ENCODE measurements at regions not wholly inside any gene's neighbourhood (a gene's known extent, or its start where the extent isn't known, plus 50 kb on each side); places are given as distances from the start of the nearest gene placed in this dataset.

DNA sequence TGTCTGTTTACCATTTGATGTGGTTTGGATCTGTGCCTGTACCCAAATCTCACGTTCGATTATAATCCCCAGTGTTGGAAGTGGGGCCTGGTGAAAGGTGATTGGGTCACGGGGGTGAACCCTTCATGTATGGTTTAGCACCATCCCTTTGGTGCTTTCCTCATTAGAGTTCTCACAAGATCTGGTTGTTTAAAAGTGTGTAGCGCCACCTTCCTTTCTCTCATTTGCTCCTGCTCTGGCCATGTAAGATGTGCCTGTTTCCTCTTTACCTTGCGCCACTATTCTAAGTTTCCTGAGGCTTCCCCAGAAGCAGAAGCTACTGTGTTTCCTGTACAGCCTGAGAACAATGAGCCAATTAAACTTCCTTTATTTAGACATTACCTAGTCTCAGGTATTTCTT is 610.7 kb upstream of the ADGRL3 start:
- TF ChIP-seq, protein P1, sequence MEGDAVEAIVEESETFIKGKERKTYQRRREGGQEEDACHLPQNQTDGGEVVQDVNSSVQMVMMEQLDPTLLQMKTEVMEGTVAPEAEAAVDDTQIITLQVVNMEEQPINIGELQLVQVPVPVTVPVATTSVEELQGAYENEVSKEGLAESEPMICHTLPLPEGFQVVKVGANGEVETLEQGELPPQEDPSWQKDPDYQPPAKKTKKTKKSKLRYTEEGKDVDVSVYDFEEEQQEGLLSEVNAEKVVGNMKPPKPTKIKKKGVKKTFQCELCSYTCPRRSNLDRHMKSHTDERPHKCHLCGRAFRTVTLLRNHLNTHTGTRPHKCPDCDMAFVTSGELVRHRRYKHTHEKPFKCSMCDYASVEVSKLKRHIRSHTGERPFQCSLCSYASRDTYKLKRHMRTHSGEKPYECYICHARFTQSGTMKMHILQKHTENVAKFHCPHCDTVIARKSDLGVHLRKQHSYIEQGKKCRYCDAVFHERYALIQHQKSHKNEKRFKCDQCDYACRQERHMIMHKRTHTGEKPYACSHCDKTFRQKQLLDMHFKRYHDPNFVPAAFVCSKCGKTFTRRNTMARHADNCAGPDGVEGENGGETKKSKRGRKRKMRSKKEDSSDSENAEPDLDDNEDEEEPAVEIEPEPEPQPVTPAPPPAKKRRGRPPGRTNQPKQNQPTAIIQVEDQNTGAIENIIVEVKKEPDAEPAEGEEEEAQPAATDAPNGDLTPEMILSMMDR (IDR thresholded peaks at IDR 0.05; ENCODE audit: insufficient read depth, low read length, poor library complexity, severe bottlenecking): no peak
- no peaks in the 10 kb centered on the region for H3K27me3 ChIP-seq (ENCODE audit: control insufficient read depth, insufficient read depth, low read length)

DNA sequence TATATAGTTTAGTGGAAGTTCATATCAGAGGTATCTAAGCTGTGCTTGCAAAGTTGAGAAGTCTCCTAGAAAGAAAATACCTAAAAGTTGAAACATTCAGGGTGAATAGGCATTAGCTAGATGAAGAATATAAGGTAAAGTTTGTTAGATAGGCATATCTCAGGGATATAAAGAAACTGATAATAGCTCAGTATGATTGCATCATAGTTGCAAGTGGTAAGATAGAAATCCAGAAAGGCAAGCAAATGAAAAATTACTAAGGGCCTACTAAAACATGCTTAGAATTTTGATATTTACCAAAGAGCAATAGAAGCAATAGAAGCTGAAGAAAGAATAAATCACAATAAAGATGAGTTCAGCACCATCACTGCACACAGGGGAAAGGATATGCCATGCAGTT is 610.0 kb upstream of the ADGRL3 start:
- no peaks in the 10 kb centered on the region for H3K27me3 ChIP-seq (ENCODE audit: control insufficient read depth, insufficient read depth, low read length)
- H3K36me3 ChIP-seq (ENCODE audit: control insufficient read depth, insufficient read depth, low read length): no peaks in the 10 kb centered on the region
- TF ChIP-seq, protein P1 (IDR thresholded peaks at IDR 0.05; ENCODE audit: insufficient read depth, low read length, poor library complexity, severe bottlenecking): no peak
- no peak overlapping the region for H3K4me3 ChIP-seq (ENCODE audit: low read depth, low read length)
- no peak for DNase-seq (ENCODE audit: low read depth)

More for the DNA sequence above, 610.7 kb upstream of the ADGRL3 start:
- no peaks in the 10 kb centered on the region for H3K36me3 ChIP-seq (ENCODE audit: control insufficient read depth, insufficient read depth, low read length)
- H3K4me3 ChIP-seq (ENCODE audit: low read depth, low read length): no peak overlapping the region
- no peak for DNase-seq (ENCODE audit: low read depth)

DNA sequence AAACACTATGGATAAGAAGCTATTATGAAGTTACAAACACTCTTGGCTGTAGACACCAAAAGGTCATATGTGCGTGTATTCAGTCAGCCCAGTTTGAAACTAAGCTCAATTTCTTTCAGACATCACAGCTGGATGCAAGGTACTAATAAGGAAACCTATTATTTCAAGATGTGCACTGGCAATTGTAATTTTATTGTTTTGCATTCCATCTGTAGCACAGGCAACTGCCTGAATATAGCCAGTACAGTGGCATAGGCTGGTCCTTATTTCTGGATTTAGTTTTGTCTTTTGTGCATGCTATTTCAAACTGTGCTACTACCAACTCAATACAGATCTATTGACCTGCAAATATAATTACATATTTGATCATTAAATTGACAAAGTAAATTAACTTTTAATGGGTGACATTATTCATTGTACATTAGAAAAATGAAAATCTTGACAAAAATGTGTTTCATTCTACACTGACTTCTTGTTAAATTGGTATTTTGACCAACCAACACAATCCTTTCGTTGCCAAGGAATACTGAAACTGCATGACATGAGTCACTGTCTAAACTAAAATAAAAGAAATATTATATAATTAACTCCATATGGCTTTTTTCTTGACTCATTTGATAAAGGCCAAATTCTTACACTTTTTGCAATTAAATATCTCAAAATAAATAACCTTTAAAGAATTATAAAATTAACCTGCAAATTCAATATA is 594.3 kb upstream of the ADGRL3 start:
- TF ChIP-seq, protein P1 (IDR thresholded peaks at IDR 0.05; ENCODE audit: insufficient read depth, low read length, poor library complexity, severe bottlenecking): no peak
- Histone ChIP-seq H3K36me3 (ENCODE audit: control insufficient read depth, insufficient read depth, low read length) (no peaks in the 10 kb centered on the region), H3K27me3 (ENCODE audit: control insufficient read depth, insufficient read depth, low read length) (no peaks in the 10 kb centered on the region), H3K4me3 (ENCODE audit: low read depth, low read length) (no peak overlapping the region)
- no peak for DNase-seq (ENCODE audit: low read depth)

DNA sequence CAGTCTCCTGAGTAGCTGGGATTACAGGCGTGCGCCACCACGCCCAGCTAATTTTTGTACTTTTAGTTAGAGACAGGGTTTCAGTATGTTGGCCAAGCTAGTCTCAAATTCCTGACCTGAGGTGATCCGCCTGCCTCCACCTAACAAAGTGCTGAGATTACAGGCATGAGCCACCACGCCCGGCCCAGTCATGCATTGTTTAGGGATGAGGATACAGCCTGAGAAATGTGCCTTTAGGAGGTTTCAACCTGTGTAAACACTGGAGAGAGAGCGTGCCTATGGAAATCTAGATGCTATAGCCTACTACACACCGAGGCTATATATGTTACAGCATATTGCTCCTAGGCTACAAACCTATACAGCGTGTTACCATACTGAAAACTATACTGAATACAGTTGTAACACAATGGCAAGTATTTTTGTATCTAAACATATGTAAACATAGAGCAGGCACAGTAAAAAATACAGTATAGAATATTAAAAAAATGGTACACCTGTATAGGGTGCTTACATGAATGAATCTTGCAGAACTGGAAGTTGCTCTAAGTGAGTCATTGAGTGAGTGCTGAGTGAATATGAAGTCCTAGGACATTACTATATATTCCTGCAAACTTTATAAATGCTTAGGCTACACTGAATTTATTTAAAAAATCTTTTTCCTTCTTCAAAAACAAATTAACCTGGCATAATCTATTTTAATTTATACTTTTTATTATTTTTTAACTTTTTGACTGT is 588.2 kb upstream of the ADGRL3 start:
- no peak for DNase-seq (ENCODE audit: low read depth)
- Histone ChIP-seq H3K27me3 (ENCODE audit: control insufficient read depth, insufficient read depth, low read length) (no peaks in the 10 kb centered on the region), H3K4me3 (ENCODE audit: low read depth, low read length) (no peak overlapping the region), H3K36me3 (ENCODE audit: control insufficient read depth, insufficient read depth, low read length) (no peaks in the 10 kb centered on the region)
- TF ChIP-seq, protein P1 (IDR thresholded peaks at IDR 0.05; ENCODE audit: insufficient read depth, low read length, poor library complexity, severe bottlenecking): no peak

DNA sequence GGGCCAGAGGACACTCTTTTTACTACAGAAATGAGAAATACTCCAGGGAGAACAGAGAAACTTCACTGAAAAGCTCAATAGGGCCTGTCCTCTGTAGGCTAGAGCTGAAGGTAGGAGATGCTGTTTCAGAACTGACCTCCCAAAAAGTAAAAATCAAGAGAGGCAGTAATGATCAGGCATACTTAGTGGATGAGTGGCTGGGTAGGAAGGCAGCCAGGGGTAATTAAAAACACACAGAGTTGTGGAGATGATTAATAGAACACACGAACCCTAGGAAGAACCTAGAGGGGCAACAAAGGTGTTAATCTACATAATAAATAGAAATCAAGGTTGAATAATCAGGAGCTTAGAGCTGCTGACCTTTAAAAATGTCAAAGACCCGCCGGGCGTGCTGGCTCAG is 582.4 kb upstream of the ADGRL3 start:
- H3K36me3 ChIP-seq (ENCODE audit: control insufficient read depth, insufficient read depth, low read length): no peaks in the 10 kb centered on the region
- H3K4me3 ChIP-seq (ENCODE audit: low read depth, low read length): no peak overlapping the region
- DNase-seq (ENCODE audit: low read depth): no peak
- TF ChIP-seq, protein P1 (IDR thresholded peaks at IDR 0.05; ENCODE audit: insufficient read depth, low read length, poor library complexity, severe bottlenecking): no peak
- H3K27me3 ChIP-seq (ENCODE audit: control insufficient read depth, insufficient read depth, low read length): no peaks in the 10 kb centered on the region

All from kidney epithelial cell (primary cell).